ENCODE measurements at regions not wholly inside any gene's neighbourhood (a gene's known extent, or its start where the extent isn't known, plus 50 kb on each side); places are given as distances from the start of the nearest gene placed in this dataset.

GRCh38 chr6:148244217-148244935 lies 98.3 kb upstream of the SASH1 start:
- TF ChIP-seq POLR2A (IDR thresholded peaks at IDR 0.05; ENCODE audit: low read depth, low read length) (no peak), POLR2AphosphoS5 (IDR thresholded peaks at IDR 0.05; ENCODE audit: low read depth, low read length) (no peak), TAF1 (IDR thresholded peaks at IDR 0.05; ENCODE audit: borderline replicate concordance, low read depth, low read length) (no peak)
